ENCODE measurements at regions not wholly inside any gene's neighbourhood (a gene's known extent, or its start where the extent isn't known, plus 50 kb on each side); places are given as distances from the start of the nearest gene placed in this dataset.
A peak's percentile ranks its signal among the peaks of the same experiment; 100 is the strongest.

DNA sequence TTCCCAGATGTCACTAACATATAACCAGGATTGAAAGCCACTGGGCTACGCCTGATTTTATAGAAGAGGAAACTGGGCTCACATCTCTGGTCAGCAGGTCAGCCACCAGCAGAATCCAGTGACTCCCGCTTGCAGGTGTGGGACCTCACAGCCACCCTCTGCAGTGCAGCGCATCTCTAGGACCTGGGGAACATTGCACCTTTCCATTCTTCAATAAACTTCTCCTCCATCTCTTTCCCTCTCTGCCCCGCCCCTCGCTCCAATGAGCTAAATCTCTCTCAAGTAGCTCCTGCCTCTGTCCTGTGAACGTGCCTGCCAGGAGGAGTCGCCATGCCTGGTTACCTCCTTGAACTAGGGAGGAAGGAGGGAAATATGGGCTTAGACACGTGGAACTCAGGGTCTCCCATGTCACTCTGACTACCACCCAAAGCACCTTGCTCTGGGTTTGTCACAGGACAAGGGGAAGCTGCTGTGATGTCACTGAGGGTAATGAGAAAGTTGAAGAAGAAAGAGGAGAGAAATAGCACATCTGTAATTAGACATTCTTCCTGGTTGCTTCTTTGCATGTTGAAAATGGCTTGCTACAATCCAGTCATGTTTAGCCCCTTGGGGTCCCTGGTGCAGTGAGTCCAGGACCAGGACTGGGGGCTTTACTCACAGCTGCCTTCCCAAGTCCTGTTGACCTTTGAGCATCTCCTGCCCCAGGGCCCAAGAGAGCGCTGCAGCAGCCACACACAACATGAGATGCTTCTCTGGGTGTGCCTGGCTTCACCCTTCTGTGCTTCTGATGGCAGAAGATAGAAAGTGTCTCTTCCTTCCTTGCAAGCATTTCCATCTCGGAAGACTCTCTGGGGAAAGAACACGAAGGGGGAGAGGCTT is 469.4 kb downstream of the PREX1 start:
- no peak for DNase-seq (ENCODE audit: low read depth)

DNA sequence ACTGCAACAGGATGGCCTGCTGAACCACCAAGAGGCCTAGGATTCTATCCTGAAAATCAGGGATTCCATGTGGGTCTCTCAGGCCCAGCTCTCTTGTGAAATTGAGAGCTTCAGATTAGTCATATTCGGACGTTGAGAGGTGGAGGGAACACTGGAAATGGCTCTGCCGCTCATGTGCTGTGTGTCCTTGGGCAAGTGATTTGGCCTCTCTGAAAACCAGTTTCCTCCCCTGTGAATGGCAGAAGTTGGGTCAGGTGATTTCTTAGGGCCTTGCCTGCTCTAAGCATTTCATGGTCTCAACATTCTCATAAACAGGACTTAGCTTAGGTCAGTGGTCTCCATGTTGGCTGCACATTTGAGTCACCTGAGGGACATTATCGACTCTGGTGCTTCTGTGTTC is 470.1 kb downstream of the PREX1 start:
- DNase-seq (ENCODE audit: low read depth) = no peak

- no peak for DNase-seq (ENCODE audit: low read depth)
These were observed 472.9 kb downstream of the PREX1 start for GRCh38 chr20:48354903-48355302.

DNA sequence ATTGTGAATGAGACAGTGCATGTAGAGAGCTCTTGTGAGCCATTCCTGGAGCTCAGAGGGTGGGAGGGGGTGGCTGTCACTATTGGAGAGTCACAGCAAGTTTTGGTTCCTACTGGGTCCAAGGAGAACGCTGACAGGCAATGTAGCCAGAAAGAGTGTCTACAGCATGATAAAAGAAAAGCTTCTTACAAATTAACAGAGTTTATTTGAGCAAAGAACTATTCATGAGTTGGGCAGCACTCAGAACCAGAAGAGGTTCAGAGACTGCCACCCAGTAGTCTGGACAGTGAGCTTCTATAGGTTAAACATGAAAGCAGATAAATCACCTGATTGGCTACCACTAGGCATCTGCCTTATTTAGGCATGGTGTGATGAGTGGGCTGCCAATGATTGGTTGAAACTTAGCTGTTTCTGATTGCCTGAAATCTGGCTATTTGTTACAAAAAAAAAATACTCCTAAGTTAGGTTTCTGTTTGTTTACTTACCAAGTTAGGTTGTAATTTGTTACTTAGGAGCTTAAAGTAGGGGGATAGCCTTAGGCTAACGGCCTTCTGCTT is 473.4 kb downstream of the PREX1 start:
- DNase-seq (ENCODE audit: low read depth) = no peak

- DNase-seq (ENCODE audit: low read depth) = no peak
These were observed 475.2 kb downstream of the PREX1 start for GRCh38 chr20:48352628-48353027.

- no peak for DNase-seq (ENCODE audit: low read depth)
These were observed 475.8 kb downstream of the PREX1 start for GRCh38 chr20:48352042-48352441.

- no peak for DNase-seq (ENCODE audit: low read depth)
These were observed 477.3 kb downstream of the PREX1 start for GRCh38 chr20:48350313-48350988.

DNA sequence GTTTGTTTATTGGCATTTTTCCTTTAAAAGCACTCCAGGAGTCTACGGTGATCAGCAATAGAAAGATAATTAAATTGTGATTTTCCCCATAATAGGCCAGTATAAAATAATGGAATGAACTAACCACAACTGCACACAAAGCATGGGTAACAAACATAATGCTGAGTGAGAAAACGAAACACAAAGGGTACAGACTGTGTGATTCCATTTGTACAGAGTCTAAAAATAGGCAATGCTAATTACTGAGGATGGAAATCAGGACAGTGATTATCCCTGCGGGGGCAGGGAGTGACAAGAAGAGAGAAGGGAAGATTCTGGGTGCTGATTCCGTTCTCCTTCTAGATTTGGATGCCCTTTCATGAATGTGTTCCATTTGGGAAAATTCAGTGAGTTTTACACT is 478.1 kb downstream of the PREX1 start:
- no peak for DNase-seq (ENCODE audit: low read depth)

DNA sequence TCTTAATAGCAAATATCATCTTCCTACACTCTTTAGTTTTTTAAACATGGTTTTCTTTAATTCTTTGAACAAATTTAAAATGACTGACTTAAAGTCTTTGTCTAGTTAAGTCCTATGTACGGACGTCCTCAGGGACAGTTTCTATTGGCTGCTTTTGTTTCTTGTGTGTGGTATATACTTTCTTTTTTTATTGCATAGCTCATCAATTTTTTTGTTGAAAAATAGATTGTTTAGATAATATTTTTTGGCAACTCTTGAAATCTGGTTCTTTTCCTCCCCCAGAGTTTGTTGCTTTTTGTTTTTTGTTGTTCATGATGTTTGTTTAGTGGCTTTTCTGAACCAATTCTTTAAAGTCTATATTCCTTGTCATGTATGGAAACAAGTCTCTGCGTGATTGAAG is 479.8 kb downstream of the PREX1 start:
- no peak for DNase-seq (ENCODE audit: low read depth)

DNA sequence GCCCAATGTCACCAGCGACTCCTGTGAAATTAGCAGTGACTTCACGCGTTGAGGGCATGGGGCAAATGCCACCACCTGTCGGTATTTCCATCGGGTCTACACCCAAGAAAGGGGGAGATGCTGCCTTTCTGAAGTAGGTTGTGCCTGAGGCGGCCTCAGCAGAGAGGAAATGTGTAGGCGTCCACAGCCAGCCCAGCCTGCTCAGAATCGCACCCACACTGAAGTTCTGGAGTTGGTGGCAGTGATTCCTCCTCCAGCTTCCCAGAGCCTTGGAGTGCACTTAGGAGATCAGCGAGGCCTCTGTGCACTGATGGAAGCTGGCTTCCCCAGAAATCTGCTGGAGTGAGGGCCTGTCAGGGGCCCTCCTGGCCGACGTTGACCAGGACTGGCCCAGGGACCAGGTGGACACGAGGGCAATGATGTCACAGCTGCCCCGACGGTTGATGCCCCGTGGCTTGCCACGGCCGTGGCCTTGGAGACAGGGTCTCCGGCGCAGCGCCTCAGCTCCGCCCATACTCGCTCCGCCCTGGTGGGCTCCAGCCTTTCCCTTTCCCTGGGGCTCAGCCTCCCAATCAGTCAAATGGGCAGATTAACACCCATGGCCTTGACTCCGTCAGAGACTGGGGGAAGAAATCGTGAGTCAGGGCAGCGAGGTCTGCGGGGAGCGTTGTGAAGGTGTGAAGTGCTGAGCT is 484.8 kb downstream of the PREX1 start:
- no peak for DNase-seq (ENCODE audit: low read depth)

DNA sequence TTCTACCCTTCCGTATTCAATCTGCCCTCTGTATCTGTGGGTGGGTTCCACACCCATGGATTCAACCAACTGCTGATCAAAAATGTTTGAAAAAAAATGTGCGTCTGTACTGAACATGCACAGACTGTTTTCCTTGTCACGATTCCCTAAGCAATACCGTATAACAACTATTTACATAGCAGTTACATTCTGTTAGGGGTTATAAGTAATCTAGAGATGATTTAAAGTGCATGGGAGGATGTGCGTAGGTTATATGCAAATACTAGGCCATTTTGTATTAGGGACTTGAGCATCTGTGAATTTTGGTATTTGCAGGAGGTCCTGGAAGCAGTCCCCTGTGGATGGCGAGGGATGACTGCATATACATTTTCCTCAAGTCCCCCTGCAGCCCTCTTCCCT is 486.9 kb downstream of the PREX1 start:
- no peak for DNase-seq (ENCODE audit: low read depth)

- no peak for DNase-seq (ENCODE audit: low read depth)
These were observed 487.6 kb downstream of the PREX1 start for GRCh38 chr20:48339986-48340882.

DNA sequence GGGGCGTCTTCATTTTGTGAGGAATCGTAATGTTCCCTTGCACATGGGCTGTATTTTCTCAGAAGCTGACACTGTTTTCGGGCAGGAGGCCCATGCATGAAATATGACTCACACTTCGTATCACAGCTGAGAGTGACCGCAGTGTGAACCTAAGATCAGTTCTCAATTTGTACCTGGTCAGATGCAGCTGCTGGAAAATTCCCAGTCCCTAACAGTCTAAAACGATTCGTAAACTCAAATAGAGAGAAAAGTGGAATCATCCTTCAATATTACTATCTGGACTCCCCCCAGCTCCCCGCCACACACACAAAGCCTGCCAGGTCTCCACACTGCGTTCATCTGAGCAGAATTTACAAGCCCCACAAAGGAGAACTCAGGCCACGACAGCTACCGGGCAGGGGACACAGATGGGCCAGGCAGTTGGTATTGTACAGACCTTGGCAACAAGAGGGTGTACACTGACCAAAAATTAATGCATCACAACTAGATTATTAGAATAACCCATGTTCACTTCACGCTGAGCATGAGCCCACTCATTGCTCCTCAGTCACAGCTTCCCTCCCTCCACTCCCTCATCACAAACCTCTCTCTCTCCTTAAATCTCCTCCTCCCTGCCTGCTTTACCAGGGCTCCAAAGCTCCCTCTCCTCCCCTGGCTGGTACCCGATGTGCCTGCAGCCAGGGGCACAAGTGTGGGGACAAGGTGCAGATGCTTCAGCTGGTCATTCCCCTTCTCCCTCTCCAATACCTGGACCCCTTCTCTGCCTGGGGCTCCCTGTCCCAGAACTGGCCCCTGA is 488.4 kb downstream of the PREX1 start:
- DNase-seq (ENCODE audit: low read depth) = peak; percentile 69

GRCh38 chr20:48338717-48339116 is 489.1 kb downstream of the PREX1 start:
- no peak for DNase-seq (ENCODE audit: low read depth)

DNA sequence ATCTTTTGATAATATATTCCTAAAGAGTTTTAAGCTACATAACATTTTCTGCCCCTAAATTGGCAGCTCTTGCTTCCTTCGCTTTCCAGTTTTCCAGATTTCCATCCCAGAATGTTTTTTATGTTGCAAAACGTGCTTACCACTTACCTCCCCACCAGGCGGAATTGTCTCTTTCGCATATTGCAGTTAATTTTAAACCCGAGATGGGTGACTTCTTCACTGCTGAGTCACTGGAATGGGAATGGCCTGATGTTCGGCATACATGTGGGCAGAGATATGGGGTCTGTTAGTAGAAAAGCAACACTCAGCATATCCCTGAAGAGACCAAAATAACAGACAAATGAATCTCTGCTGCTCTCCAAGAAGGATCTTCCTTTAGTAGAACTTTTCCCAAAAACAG is 491.2 kb downstream of the PREX1 start:
- no peak for DNase-seq (ENCODE audit: low read depth)

DNA sequence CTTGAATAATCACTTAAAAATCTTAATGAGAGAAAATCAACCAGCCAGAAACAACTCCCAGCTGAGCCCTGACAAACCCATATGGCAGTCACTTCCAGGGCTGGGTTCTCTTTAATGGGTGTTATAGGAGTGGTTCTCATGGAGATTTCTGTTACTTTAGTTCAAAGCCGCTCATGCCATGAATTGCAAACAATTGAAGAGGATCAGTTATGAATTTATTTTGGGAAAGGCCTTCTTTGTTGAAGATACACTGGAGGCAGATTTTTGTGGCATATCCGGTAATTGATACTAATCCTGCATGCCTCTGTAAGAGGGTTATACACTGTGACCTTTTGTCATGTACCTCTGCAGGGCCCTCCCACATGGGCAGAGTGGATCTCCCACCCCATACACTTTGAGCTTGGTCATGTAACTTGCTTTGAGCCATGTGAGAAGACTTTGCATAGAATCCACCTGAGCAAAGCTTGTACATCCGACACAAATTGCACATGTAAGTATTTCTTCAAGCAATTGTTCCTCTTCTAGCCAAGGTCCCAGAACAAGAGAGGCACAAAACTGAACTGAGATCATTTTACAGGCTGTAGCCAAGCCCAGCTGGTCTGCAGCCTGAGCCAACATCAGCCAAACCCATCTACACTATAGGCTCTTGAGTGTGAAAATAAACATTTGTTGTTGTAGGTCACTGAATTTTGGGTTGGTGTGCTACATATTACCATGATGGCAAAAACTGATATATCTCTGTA is 492.3 kb downstream of the PREX1 start:
- no peak for DNase-seq (ENCODE audit: low read depth)

DNA sequence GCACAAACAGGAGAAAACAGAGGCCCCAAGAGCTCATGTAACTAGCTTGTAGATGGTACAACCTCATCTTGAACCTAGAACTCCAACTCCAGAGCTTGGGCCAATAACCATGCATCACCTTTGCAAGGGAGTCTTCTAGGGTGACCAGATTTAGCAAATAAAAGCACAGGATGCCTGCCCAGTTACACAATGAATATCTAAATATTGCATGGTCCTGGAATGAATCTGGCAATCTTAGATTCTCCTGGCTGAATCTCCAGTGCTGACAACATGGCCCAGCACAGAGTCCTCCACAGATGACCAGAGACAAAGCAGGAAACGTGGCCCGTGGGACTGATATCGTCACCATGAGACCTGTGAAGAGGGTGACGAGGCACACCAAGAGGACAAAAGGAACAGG is 494.1 kb downstream of the PREX1 start:
- DNase-seq (ENCODE audit: low read depth) = no peak

GRCh38 chr20:48332555-48332954 is 495.2 kb downstream of the PREX1 start:
- DNase-seq (ENCODE audit: low read depth) = no peak

- DNase-seq (ENCODE audit: low read depth) = no peak
These were observed 496.1 kb downstream of the PREX1 start for GRCh38 chr20:48331518-48332286.
